ENCODE measurements at regions not wholly inside any gene's neighbourhood (a gene's known extent, or its start where the extent isn't known, plus 50 kb on each side); places are given as distances from the start of the nearest gene placed in this dataset.
A peak's percentile ranks its signal among the peaks of the same experiment; 100 is the strongest.

- Histone ChIP-seq H2BK120ac (replicated peaks; ENCODE audit: low read depth, low read length) (no peak overlapping the region), H3K36me3 (ENCODE audit: control insufficient read depth in 2 of 4, insufficient read depth in 4 of 4, low read length in 3 of 4) (no peaks in the 10 kb centered on the region), H2AFZ (ENCODE audit: low read length) (no peak overlapping the region), H3K4me1 (replicated peaks in 1 of 4; ENCODE audit: control insufficient read depth in 3 of 4, insufficient read depth in 4 of 4, low read length in 3 of 4) (peaks cover 2 to 15% (median 7%) of the 10 kb centered on the region in 4 experiments; a peak in 6 of 7 replicates), H4K91ac (replicated peaks; ENCODE audit: insufficient read length, low read length) (no peak overlapping the region), H2AK5ac (ENCODE audit: low read depth, low read length) (peak overlapping the region; percentile 70; the same call in 1 of the 2 replicates), H4K20me1 (replicated peaks in 1 of 2; ENCODE audit: control insufficient read depth in 1 of 2, insufficient read depth in 2 of 2, low read length in 2 of 2) (no peaks in the 10 kb centered on the region), H3K4me3 (ENCODE audit: extremely low read depth in 1 of 4, insufficient read depth in 2 of 4, low read depth in 3 of 4, low read length in 4 of 4) (no peak overlapping the region), H3K23ac (ENCODE audit: insufficient read length) (no peak overlapping the region), H3K18ac (ENCODE audit: extremely low read depth, low read length) (no peak overlapping the region), H3K56ac (replicated peaks; ENCODE audit: insufficient read length, low read depth, low read length) (no peak overlapping the region), H3K79me1 (ENCODE audit: low read depth, low read length) (no peaks in the 10 kb centered on the region), H2BK15ac (ENCODE audit: low read length) (no peak overlapping the region), H2BK12ac (ENCODE audit: low read depth, low read length) (no peak overlapping the region), H3K27ac (ENCODE audit: low read depth, low read length) (no peak overlapping the region), H3K27me3 (replicated peaks in 1 of 4; ENCODE audit: control insufficient read depth in 3 of 4, extremely low read depth in 1 of 4, insufficient read depth in 3 of 4, low read length in 3 of 4) (0 out of 7 replicates have a peak, but pooled peaks cover 0 to 2% (median 0%) of the 10 kb centered on the region in 4 experiments), H3K9me3 (ENCODE audit: insufficient read depth in 2 of 2, low read depth in 1 of 2, low read length in 1 of 2) (no peaks in the 10 kb centered on the region), H3K9ac (replicated peaks in 1 of 4; ENCODE audit: extremely low read depth in 1 of 4, low read depth in 3 of 4, low read length in 3 of 4) (no peak overlapping the region), H3K23me2 (ENCODE audit: low read depth, low read length) (no peaks in the 10 kb centered on the region), H2BK5ac (ENCODE audit: low read depth, low read length) (no peak overlapping the region), H4K5ac (ENCODE audit: insufficient read length, low read depth, low read length) (no peak overlapping the region), H3K79me2 (ENCODE audit: control insufficient read depth in 1 of 2, insufficient read depth in 2 of 2, low read length in 2 of 2) (no peaks in the 10 kb centered on the region), H3K4me2 (ENCODE audit: insufficient read depth in 1 of 2, low read depth in 2 of 2, low read length in 2 of 2) (no peak overlapping the region), H3K4ac (replicated peaks; ENCODE audit: insufficient read length, low read depth, low read length) (no peak overlapping the region), H4K8ac (ENCODE audit: extremely low read depth, insufficient read depth, low read length) (no peak overlapping the region), H2BK20ac (ENCODE audit: low read length) (no peak overlapping the region), H3K14ac (ENCODE audit: insufficient read length) (no peak overlapping the region)
- no peak for TF ChIP-seq CHD2 (IDR thresholded peaks at IDR 0.05; ENCODE audit: low read length)
- no peak for TF ChIP-seq KDM5A (IDR thresholded peaks at IDR 0.05; ENCODE audit: low read length)
- TF ChIP-seq TCF12 (IDR thresholded peaks at IDR 0.05; ENCODE audit: low read depth, low read length), result no peak
- ChIA-PET POLR2A (ENCODE audit: partially characterized antibody) (no interaction called here), CTCF (ENCODE audit: partially characterized antibody) (no interaction called here)
- FAIRE-seq (no peak), DNase-seq (ENCODE audit: low read depth in 1 of 2, low spot score in 2 of 2) (no peak)
- WGBS, 2 experiments (ENCODE audit: extremely low coverage in 1 of 2, insufficient coverage in 1 of 2, insufficient read length in 1 of 2, insufficient replicate concordance in 2 of 2, low coverage in 1 of 2, low lambda C conversion rate in 2 of 2, missing lambda C conversion rate in 1 of 2), result 92% methylated on average over 2 of the region's 2 CpGs; no CpG with 5 or more reads in 1 of the 2 experiments
Measured at GRCh38 chr3:23071296-23071695, 131.8 kb upstream of the UBE2E2 start.

Data from H1 (cell line).